Lung (tissue), 11 donors: ENCODE measurements at regions not wholly inside any gene's neighbourhood (a gene's known extent, or its start where the extent isn't known, plus 50 kb on each side); places are given as distances from the start of the nearest gene placed in this dataset.

Experiments used
- ATAC-seq: fragments of 200-7000 bp; cut with Tn5 transposase; one replicate; pipeline ENCODE4 v1.9.1; 2020; ENCODE audit warnings: moderate number of reproducible peaks; ENCODE audit not compliant: insufficient read depth, low FRiP score
- DNase-seq, 3 donors: peaks; one replicate each; pipeline ENCODE4 v3.0.0-alpha.2; 2013 to 2017
- H3K27ac ChIP-seq, 2 donors: one replicate each; pipeline ENCODE4 v1.5.1; 2013; ENCODE audit warnings: mild to moderate bottlenecking in 2 of 2, moderate library complexity in 2 of 2, control low read depth in 1 of 2, inconsistent platforms in 1 of 2, low read depth in 1 of 2, low read length in 1 of 2
- H3K27me3 ChIP-seq, 3 donors: one replicate each; pipeline ENCODE4 v1.5.1; 2013; ENCODE audit warnings: low read length in 2 of 3; ENCODE audit not compliant: control insufficient read depth in 3 of 3, insufficient read depth in 3 of 3
- H3K36me3 ChIP-seq, 4 donors: one replicate each; pipeline ENCODE4 v1.5.1; 2013; ENCODE audit warnings: low read length in 4 of 4, mild to moderate bottlenecking in 1 of 4, moderate library complexity in 1 of 4; ENCODE audit not compliant: control insufficient read depth in 4 of 4, insufficient read depth in 4 of 4
- H3K4me1 ChIP-seq, 5 donors: one replicate each; pipeline ENCODE4 v1.5.1; 2013; ENCODE audit warnings: low read length in 5 of 5, mild to moderate bottlenecking in 2 of 5, moderate library complexity in 1 of 5; ENCODE audit not compliant: control insufficient read depth in 5 of 5, insufficient read depth in 5 of 5
- H3K4me3 ChIP-seq: one replicate; pipeline ENCODE4 v1.5.1; 2013; ENCODE audit warnings: mild to moderate bottlenecking, control low read depth, moderate library complexity
- H3K9ac ChIP-seq, 2 donors: one replicate each; pipeline ENCODE4 v1.5.1; 2013; ENCODE audit warnings: low read length in 2 of 2, control low read depth in 1 of 2; ENCODE audit not compliant: insufficient read depth in 1 of 2
- H3K9me3 ChIP-seq, 4 donors: one replicate each; pipeline ENCODE4 v1.5.1; 2013; ENCODE audit warnings: low read length in 3 of 4, mild to moderate bottlenecking in 1 of 4, moderate library complexity in 1 of 4; ENCODE audit not compliant: control insufficient read depth in 4 of 4, insufficient read depth in 3 of 4
- WGBS, 2 donors: extraction: QIAGEN DNeasy Blood & Tissue Kit; methylation state at CpG; one replicate each; pipeline ENCODE4 v1.1.7; 2013; 5-methylcytosine and 5-hydroxymethylcytosine counted together
- TF ChIP-seq, protein P1 (sequence below): IDR thresholded peaks from 2 replicates; pipeline ENCODE4 v1.5.1; 2012; ENCODE audit warnings: mild to moderate bottlenecking; ENCODE audit errors: control extremely low read depth, extremely low read depth
- donor health status: control.
- donor health status: control.
- donor health status: Bipolar disorder and iron deficiency.
- donor health status: healthy.
- donor health status: DM: yes; HTN: yes; CAD: no.

DNA sequence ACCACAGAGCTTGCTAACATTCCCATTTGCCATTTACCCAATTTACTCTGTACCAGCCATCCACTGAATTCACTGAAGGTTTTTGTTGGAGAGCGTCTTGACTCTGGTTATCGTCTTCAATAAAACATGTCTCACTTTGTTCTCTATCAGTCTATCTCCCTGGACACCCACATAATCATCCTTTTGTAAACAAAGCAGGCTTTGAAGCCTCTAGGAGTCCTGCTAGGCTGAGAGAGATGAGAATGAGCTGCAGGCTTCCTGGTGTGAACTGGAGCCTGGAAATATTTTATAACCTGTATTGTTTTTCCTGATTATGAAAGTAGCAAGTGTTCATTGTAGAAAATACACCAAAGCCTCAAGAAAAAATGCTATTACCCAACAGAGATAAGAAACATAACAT lies 140.6 kb upstream of the ZNF366 start:
- Histone ChIP-seq H3K4me3 (no peak overlapping the region), H3K36me3 (no peaks in the 10 kb centered on the region), H3K9me3 (no peaks in the 10 kb centered on the region), H3K27ac (no peak overlapping the region), H3K27me3 (no peaks in the 10 kb centered on the region), H3K4me1 (no peaks in the 10 kb centered on the region), H3K9ac (no peak overlapping the region)
- no peak for DNase-seq
- WGBS, 2 donors: 54 to 61% methylated on average over 2 of the region's 2 CpGs
- no peak for ATAC-seq
- TF ChIP-seq, protein P1, sequence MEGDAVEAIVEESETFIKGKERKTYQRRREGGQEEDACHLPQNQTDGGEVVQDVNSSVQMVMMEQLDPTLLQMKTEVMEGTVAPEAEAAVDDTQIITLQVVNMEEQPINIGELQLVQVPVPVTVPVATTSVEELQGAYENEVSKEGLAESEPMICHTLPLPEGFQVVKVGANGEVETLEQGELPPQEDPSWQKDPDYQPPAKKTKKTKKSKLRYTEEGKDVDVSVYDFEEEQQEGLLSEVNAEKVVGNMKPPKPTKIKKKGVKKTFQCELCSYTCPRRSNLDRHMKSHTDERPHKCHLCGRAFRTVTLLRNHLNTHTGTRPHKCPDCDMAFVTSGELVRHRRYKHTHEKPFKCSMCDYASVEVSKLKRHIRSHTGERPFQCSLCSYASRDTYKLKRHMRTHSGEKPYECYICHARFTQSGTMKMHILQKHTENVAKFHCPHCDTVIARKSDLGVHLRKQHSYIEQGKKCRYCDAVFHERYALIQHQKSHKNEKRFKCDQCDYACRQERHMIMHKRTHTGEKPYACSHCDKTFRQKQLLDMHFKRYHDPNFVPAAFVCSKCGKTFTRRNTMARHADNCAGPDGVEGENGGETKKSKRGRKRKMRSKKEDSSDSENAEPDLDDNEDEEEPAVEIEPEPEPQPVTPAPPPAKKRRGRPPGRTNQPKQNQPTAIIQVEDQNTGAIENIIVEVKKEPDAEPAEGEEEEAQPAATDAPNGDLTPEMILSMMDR: no peak

DNA sequence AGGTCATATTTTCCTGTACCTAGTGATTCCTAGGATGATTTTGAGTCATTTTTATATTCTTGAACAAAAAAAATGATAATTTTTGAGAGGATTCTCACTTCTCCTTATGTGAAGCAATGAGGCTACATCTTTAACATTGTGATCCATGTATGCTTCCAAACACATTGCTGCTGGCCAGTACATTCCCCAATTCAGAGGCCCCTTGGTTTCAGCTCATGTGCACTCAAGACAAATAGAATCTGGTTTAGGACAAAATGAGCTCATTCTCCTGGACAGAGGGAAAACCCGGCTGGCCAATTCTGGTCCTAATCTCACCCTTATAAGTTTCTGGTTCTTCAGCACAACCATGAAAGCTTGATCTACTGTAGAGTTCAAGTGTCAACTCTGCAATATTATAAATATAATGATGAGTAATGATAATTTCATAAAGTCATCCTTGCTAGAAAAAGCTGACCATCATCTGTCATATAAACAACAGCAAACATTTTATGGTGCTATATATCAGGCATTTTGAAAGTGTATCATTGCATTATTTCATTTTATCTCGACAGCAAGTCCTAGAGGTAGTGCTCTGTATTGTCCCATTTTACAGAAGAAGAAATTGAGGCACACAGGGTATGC lies 139.1 kb upstream of the ZNF366 start:
- WGBS, 2 donors: 86 to 93% methylated on average over 2 of the region's 2 CpGs
- Histone ChIP-seq H3K4me3 (no peak overlapping the region), H3K9me3 (no peaks in the 10 kb centered on the region), H3K9ac (no peak overlapping the region), H3K4me1 (no peaks in the 10 kb centered on the region), H3K36me3 (no peaks in the 10 kb centered on the region), H3K27me3 (no peaks in the 10 kb centered on the region), H3K27ac (no peak overlapping the region)
- DNase-seq (no peak), ATAC-seq (no peak)
- TF ChIP-seq, protein P1: no peak

DNA sequence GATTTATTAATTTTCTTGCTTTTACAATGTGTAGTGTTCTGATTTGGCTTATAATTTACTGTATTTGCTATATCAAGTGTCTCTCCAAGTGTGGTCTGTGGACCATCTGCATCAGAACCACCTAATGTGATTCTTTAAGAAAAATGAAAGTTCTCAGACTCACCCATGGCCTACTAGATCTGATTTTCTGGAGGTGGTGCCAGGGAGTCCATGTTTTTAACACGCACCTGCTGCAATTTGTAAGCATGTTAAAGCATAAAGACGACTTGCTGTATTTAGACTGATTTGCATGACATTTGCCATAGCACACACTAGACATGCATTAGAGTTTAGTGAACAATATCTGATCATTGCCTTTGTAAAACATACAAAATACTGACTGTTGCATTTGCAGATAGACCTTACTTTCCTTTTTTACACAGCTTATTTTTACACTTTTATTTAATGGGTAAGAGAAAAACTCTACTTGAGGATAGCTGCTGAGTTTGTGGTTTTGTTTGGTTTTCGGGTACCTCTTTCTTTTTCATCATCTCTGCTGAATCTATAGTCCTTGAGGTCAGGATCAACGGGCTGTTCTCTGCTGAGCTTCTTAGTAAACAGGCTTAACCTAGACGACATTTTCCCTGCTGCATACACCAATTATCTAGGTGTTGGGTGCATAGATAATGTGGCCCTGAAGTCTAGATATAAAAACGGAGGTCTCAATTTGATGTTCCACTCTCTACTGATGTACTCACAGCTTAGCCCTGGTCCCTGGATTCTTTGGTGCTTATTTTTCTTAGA lies 138.0 kb upstream of the ZNF366 start:
- TF ChIP-seq, protein P1: no peak
- no peak for DNase-seq
- ATAC-seq: no peak
- 82 to 87% methylated on average over 6 of the region's 6 CpGs for WGBS, 2 donors
- H3K36me3 ChIP-seq: no peaks in the 10 kb centered on the region
- no peaks in the 10 kb centered on the region for H3K9me3 ChIP-seq
- no peak overlapping the region for H3K4me3 ChIP-seq
- H3K27ac ChIP-seq: no peak overlapping the region
- no peak overlapping the region for H3K9ac ChIP-seq
- H3K4me1 ChIP-seq: no peaks in the 10 kb centered on the region
- no peaks in the 10 kb centered on the region for H3K27me3 ChIP-seq

DNA sequence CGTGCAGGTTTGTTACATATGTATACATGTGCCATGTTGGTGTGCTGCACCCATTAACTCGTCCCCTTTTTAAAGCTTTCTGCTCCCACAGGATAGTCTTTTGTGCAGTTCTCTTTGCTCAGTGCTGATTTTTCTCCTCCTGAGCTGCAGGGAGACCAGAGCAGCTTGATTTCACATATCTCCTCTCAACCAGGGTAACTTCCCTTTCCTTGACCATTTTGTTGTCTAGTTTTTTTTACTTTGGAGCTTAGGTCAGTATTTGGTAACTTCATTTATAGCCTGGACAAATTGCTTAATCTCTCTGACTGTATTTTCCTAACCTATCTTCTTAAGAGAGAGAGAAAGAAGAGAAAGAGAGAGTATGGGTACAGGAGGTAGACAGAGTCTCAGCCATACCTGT lies 137.1 kb upstream of the ZNF366 start:
- DNase-seq (no peak), ATAC-seq (no peak)
- Histone ChIP-seq H3K4me1 (no peaks in the 10 kb centered on the region), H3K4me3 (no peak overlapping the region), H3K9ac (no peak overlapping the region), H3K27me3 (no peaks in the 10 kb centered on the region), H3K27ac (no peak overlapping the region), H3K9me3 (no peaks in the 10 kb centered on the region), H3K36me3 (no peaks in the 10 kb centered on the region)
- WGBS, 2 donors: 85 to 90% methylated on average over 2 of the region's 2 CpGs
- TF ChIP-seq, protein P1: no peak
